Colonic mucosa (tissue), 4 donors: ENCODE measurements at regions not wholly inside any gene's neighbourhood (a gene's known extent, or its start where the extent isn't known, plus 50 kb on each side); places are given as distances from the start of the nearest gene placed in this dataset.

ENCODE experiments used
- DNase-seq: peaks from one replicate; pipeline ENCODE4 v3.0.0-alpha.2; 2020
- H3K27ac ChIP-seq: fragments of 200-600 bp; one replicate; pipeline ENCODE4 v1.8.0; 2021
- H3K27me3 ChIP-seq: fragments of 200-600 bp; one replicate; pipeline ENCODE4 v1.8.0; 2021
- H3K36me3 ChIP-seq: fragments of 200-600 bp; one replicate; pipeline ENCODE4 v1.8.0; 2021
- H3K4me1 ChIP-seq: fragments of 200-600 bp; one replicate; pipeline ENCODE4 v1.8.0; 2021; ENCODE audit warnings: mild to moderate bottlenecking
- H3K4me3 ChIP-seq: fragments of 200-600 bp; one replicate; pipeline ENCODE4 v1.8.0; 2021
- H3K9ac ChIP-seq, 2 donors: one replicate each; pipeline ENCODE4 v1.7.0; 2013; ENCODE audit warnings: control low read depth in 2 of 2, low read depth in 2 of 2, low read length in 2 of 2
- H3K9me3 ChIP-seq: fragments of 200-600 bp; one replicate; pipeline ENCODE4 v1.8.0; 2021
- CTCF ChIP-seq: fragments of 200-600 bp; IDR thresholded peaks from one replicate; pipeline ENCODE4 v1.8.0; 2022; ENCODE audit warnings: antibody characterized with exemption, mild to moderate bottlenecking
- intact Hi-C: fragments of 100-400 bp; cut with DNase I; formaldehyde crosslinking; loops from one replicate; pipeline ENCODE4 v1.14.1; 2022
- donor health status: healthy.
- donor health status: DM: no; HTN: no; CAD: no.
- donor health status: DM: no; HTN: no; CAD: no.

DNA sequence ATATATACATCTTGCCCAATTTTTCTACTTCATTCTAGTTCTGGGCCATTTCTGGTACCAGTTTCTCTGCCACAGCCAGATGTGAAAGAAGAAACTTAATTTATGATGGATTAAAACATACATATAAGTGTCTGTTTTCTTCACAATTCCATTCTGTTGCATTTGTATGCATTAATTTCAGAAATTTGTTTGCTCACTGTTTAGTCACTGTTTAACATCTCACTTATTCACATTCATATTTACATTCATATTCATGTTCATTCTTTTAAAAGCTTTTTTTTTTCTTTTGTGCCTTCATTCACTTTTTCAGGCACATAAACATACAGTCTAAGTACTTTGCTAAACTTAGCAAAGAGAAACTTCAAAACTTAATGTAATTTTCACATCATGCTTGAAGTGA, 684.0 kb upstream of the CDH9 start:
- Histone ChIP-seq H3K4me1 (no peaks in the 10 kb centered on the region), H3K36me3 (no peaks in the 10 kb centered on the region), H3K9me3 (peaks cover 5% of the 10 kb centered on the region), H3K4me3 (no peak overlapping the region), H3K27me3 (no peaks in the 10 kb centered on the region), H3K27ac (no peak overlapping the region), H3K9ac (no peak overlapping the region)
- intact Hi-C loops, result no loop called here
- no peak for TF ChIP-seq CTCF
- DNase-seq, result no peak

DNA sequence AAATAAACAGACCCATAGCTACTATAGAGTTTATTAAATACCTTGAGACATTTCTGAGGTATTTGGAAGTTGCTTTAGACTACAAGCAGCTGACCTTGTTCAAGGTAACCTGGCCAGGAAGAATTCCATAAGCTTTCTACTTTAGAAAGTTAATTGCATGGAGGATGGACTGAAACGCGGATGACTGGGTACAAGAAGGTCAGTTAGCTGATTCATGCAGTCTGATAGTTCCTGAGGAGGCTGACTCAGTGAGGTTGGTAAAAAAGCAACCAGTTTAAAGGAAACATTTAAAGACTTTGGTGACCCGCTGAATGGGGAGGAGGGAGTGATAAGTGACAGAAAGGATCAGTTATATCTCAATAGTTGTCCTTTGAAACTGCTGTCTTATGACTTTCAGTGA, 670.1 kb upstream of the CDH9 start:
- intact Hi-C loops, result no loop called here

GRCh38 chr5:27706832-27707231, 668.4 kb upstream of the CDH9 start:
- Histone ChIP-seq H3K9ac (no peak overlapping the region), H3K36me3 (no peaks in the 10 kb centered on the region), H3K9me3 (no peaks in the 10 kb centered on the region), H3K27me3 (no peaks in the 10 kb centered on the region), H3K4me1 (no peaks in the 10 kb centered on the region), H3K4me3 (no peak overlapping the region), H3K27ac (no peak overlapping the region)
- DNase-seq, result no peak
- TF ChIP-seq CTCF, result no peak
- intact Hi-C loops, result no loop called here

More for the DNA sequence above, 670.1 kb upstream of the CDH9 start:
- DNase-seq, result no peak
- TF ChIP-seq CTCF, result no peak
- Histone ChIP-seq H3K4me1 (no peaks in the 10 kb centered on the region), H3K36me3 (no peaks in the 10 kb centered on the region), H3K9ac (no peak overlapping the region), H3K27ac (no peak overlapping the region), H3K4me3 (no peak overlapping the region), H3K9me3 (no peaks in the 10 kb centered on the region), H3K27me3 (no peaks in the 10 kb centered on the region)

DNA sequence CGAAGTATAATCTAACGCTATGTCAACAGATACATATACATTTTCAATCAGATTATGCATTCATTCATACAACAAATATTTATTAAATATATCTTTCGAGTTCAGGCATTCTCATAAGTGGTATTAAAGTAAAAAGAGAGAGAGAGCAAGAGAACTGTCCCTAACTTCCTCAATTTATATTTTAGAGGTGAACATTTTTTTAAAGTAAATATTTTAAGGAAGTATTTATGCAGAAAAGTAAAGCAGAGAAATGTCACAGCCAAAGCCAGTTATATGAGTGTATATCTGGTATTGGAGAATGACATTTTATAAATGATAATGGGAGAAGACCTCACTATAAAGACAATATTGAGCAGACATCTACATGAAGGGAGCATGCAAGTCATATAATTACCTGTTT, 667.3 kb upstream of the CDH9 start:
- Histone ChIP-seq H3K36me3 (no peaks in the 10 kb centered on the region), H3K27me3 (no peaks in the 10 kb centered on the region), H3K9me3 (no peaks in the 10 kb centered on the region), H3K27ac (no peak overlapping the region), H3K4me1 (no peaks in the 10 kb centered on the region), H3K9ac (no peak overlapping the region), H3K4me3 (no peak overlapping the region)
- no peak for DNase-seq
- TF ChIP-seq CTCF, result no peak
- intact Hi-C loops, result no loop called here

DNA sequence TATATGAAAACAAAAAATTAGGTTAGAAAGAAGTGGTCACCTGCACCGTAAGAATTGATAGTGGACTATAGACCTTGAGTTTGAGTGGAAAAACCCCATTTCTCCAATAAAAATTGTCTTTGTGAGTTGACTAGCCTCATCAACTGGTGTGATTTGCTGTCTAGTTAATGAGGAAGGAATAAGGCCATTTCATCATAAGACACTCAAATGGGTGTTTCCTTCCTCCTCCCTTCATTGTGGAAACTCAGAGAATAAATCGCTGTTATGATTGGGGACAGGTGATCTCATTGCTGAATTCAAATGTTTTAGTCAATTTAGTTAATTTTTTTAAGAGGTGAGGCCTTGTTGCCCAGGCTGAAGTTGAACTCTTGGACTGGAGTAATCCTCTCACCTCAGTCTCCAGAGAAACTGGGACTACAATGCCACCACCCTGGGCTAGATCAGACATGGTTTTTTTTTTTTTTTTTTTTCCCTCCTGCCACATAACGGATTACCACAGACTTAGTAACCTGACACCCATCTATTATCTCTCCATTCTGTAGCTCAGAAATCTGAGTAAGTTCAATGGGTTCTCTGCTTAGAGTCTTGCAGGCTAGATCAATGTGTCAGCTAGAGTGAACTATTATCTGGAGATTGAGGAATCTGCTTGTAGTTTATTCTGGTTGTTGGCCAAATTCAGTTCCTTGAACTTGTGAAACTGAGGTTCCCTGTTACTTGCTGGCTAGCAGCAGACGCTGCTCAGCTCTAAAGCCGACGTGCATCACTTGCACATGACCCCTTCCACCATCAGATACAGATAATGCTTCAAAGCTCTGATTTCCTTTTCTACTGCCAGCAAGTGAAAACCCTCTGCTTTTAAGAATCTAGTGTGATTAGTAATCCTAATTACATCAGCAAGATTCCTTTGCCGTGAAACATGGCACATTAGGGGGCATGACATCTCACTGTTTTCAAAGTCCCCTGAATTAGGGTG, 663.8 kb upstream of the CDH9 start:
- TF ChIP-seq CTCF, result no peak
- Histone ChIP-seq H3K4me1 (no peaks in the 10 kb centered on the region), H3K9ac (no peak overlapping the region), H3K27ac (no peak overlapping the region), H3K4me3 (no peak overlapping the region), H3K36me3 (no peaks in the 10 kb centered on the region), H3K9me3 (no peaks in the 10 kb centered on the region), H3K27me3 (no peaks in the 10 kb centered on the region)
- no peak for DNase-seq
- intact Hi-C loops, result no loop called here
